ENCODE measurements at regions not wholly inside any gene's neighbourhood (a gene's known extent, or its start where the extent isn't known, plus 50 kb on each side); places are given as distances from the start of the nearest gene placed in this dataset.

- 0 to 14% methylated on average over 1 of the region's 1 CpG for WGBS, 2 donors (ENCODE audit: low coverage in 1 of 2)
- TF ChIP-seq POLR2AphosphoS5 (IDR thresholded peaks at IDR 0.05) (no peak), EP300 (IDR thresholded peaks at IDR 0.05) (no peak), POLR2A (IDR thresholded peaks at IDR 0.05) (no peak)
- TF ChIP-seq, protein P1, sequence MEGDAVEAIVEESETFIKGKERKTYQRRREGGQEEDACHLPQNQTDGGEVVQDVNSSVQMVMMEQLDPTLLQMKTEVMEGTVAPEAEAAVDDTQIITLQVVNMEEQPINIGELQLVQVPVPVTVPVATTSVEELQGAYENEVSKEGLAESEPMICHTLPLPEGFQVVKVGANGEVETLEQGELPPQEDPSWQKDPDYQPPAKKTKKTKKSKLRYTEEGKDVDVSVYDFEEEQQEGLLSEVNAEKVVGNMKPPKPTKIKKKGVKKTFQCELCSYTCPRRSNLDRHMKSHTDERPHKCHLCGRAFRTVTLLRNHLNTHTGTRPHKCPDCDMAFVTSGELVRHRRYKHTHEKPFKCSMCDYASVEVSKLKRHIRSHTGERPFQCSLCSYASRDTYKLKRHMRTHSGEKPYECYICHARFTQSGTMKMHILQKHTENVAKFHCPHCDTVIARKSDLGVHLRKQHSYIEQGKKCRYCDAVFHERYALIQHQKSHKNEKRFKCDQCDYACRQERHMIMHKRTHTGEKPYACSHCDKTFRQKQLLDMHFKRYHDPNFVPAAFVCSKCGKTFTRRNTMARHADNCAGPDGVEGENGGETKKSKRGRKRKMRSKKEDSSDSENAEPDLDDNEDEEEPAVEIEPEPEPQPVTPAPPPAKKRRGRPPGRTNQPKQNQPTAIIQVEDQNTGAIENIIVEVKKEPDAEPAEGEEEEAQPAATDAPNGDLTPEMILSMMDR (IDR thresholded peaks at IDR 0.05) = no peak
These were observed 347.8 kb downstream of the ETV1 start for GRCh38 chr7:13641714-13642113.

DNA sequence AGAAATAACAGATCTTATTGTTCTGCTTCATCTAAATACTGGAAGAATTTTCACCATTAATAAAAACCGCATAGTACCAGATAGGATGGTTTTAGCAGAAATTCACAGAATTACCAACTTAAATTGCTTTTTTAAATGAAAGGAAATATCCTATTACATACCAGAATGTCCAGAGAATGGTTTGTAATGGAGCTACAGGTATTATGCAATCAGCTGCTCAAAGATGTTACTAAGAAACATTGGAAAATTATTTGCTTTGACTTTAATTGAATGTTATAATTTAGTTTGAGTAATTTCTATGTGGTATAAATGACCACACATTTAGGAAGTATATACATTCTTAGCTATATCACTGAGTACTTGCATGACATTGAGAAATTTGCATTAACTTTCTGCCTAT, 338.3 kb downstream of the ETV1 start:
- Histone ChIP-seq H3K4me1 (no peaks in the 10 kb centered on the region), H3K27me3 (no peaks in the 10 kb centered on the region), H3K36me3 (no peaks in the 10 kb centered on the region), H3K4me3 (no peak overlapping the region), H3K9me3 (no peaks in the 10 kb centered on the region), H3K27ac (no peak overlapping the region)
- TF ChIP-seq EP300 (IDR thresholded peaks at IDR 0.05) = no peak
- TF ChIP-seq POLR2A (IDR thresholded peaks at IDR 0.05) = no peak
- TF ChIP-seq, protein P1 (IDR thresholded peaks at IDR 0.05) = no peak
- TF ChIP-seq POLR2AphosphoS5 (IDR thresholded peaks at IDR 0.05) = no peak
- 88 to 94% methylated on average over 1 of the region's 1 CpG for WGBS, 2 donors (ENCODE audit: low coverage in 1 of 2)
- no peak for ATAC-seq

More at GRCh38 chr7:13641714-13642113, 347.8 kb downstream of the ETV1 start:
- H3K27me3 ChIP-seq = no peaks in the 10 kb centered on the region
- H3K4me3 ChIP-seq = no peak overlapping the region
- no peaks in the 10 kb centered on the region for H3K9me3 ChIP-seq
- H3K36me3 ChIP-seq = no peaks in the 10 kb centered on the region
- H3K27ac ChIP-seq = no peak overlapping the region
- ATAC-seq = no peak
- H3K4me1 ChIP-seq = no peaks in the 10 kb centered on the region

DNA sequence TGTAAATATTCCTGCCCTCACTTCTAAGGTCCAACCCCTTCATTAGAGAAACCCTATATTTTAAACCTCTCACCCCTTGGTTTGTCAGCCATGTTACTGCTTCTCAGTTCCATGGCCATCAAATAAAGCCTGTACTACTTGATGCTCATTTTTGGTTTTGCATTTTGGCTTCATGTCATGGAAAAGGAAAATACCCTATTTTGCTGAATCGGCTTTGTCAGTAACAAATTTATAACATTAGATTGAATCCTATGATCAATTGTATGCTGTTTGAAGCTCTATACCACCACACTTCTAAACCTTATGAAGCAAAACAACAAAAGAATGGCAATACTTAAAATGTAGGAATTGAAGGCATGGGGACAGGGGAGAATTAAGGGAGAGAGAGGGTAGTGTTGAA, 333.1 kb downstream of the ETV1 start:
- ATAC-seq = no peak
- 80 to 92% methylated on average over 1 of the region's 1 CpG for WGBS, 2 donors (ENCODE audit: low coverage in 1 of 2)
- Histone ChIP-seq H3K27ac (no peak overlapping the region), H3K27me3 (no peaks in the 10 kb centered on the region), H3K4me1 (no peaks in the 10 kb centered on the region), H3K36me3 (no peaks in the 10 kb centered on the region), H3K9me3 (peaks cover 0 to 8% (median 0%) of the 10 kb centered on the region in 3 donors), H3K4me3 (no peak overlapping the region)
- TF ChIP-seq, protein P1 (IDR thresholded peaks at IDR 0.05) = no peak
- no peak for TF ChIP-seq EP300 (IDR thresholded peaks at IDR 0.05)
- TF ChIP-seq POLR2AphosphoS5 (IDR thresholded peaks at IDR 0.05) = no peak
- TF ChIP-seq POLR2A (IDR thresholded peaks at IDR 0.05) = no peak

- TF ChIP-seq, protein P1 (IDR thresholded peaks at IDR 0.05) = no peak
- TF ChIP-seq POLR2AphosphoS5 (IDR thresholded peaks at IDR 0.05) (no peak), EP300 (IDR thresholded peaks at IDR 0.05) (no peak), POLR2A (IDR thresholded peaks at IDR 0.05) (no peak)
- 85% methylated on average over 2 of the region's 6 CpGs; no CpG with 5 or more reads in 1 of the 2 donors for WGBS, 2 donors (ENCODE audit: low coverage in 1 of 2)
- peaks cover 0 to 30% (median 0%) of the 10 kb centered on the region in 3 donors for H3K9me3 ChIP-seq
- no peak overlapping the region for H3K4me3 ChIP-seq
- no peaks in the 10 kb centered on the region for H3K4me1 ChIP-seq
- ATAC-seq = no peak
- no peaks in the 10 kb centered on the region for H3K36me3 ChIP-seq
- no peak overlapping the region for H3K27ac ChIP-seq
- no peaks in the 10 kb centered on the region for H3K27me3 ChIP-seq
These were observed 316.2 kb downstream of the ETV1 start for GRCh38 chr7:13673290-13673689.

- H3K4me1 ChIP-seq = no peaks in the 10 kb centered on the region
- no peaks in the 10 kb centered on the region for H3K9me3 ChIP-seq
- no peak for TF ChIP-seq EP300 (IDR thresholded peaks at IDR 0.05)
- TF ChIP-seq POLR2AphosphoS5 (IDR thresholded peaks at IDR 0.05) = no peak
- TF ChIP-seq, protein P1 (IDR thresholded peaks at IDR 0.05) = no peak
- TF ChIP-seq POLR2A (IDR thresholded peaks at IDR 0.05) = no peak
- WGBS, 2 donors (ENCODE audit: low coverage in 1 of 2) = 84 to 88% methylated on average over 1 of the region's 1 CpG
- H3K36me3 ChIP-seq = no peaks in the 10 kb centered on the region
- H3K27ac ChIP-seq = no peak overlapping the region
- H3K4me3 ChIP-seq = no peak overlapping the region
- H3K27me3 ChIP-seq = no peaks in the 10 kb centered on the region
- ATAC-seq = no peak
These were observed 306.8 kb downstream of the ETV1 start for GRCh38 chr7:13682626-13683025.
